ENCODE measurements at regions not wholly inside any gene's neighbourhood (a gene's known extent, or its start where the extent isn't known, plus 50 kb on each side); places are given as distances from the start of the nearest gene placed in this dataset.

GRCh38 chr9:120263836-120264235 lies 316.1 kb downstream of the CDK5RAP2 start:
- DNase-seq, result no peak
- no peak for ATAC-seq
- no peak overlapping the region for H3K4me3 ChIP-seq
- no peaks in the 10 kb centered on the region for H3K9me3 ChIP-seq
- no peak for TF ChIP-seq CTCF (IDR thresholded peaks at IDR 0.05)
- intact Hi-C loops (cut with DNase I), result no loop called here
- H3K27me3 ChIP-seq (ENCODE audit: low read depth), result no peaks in the 10 kb centered on the region
- no peaks in the 10 kb centered on the region for H3K36me3 ChIP-seq
- H3K4me1 ChIP-seq, result no peaks in the 10 kb centered on the region
- H3K27ac ChIP-seq, result no peak overlapping the region

- TF ChIP-seq CTCF (IDR thresholded peaks at IDR 0.05), result no peak
These were observed 318.5 kb downstream of the CDK5RAP2 start for GRCh38 chr9:120261419-120261818.

GRCh38 chr9:120259100-120259499 lies 320.9 kb downstream of the CDK5RAP2 start:
- no peak for ATAC-seq
- intact Hi-C loops (cut with DNase I), result no loop called here
- Histone ChIP-seq H3K9me3 (no peaks in the 10 kb centered on the region), H3K27me3 (ENCODE audit: low read depth) (no peaks in the 10 kb centered on the region), H3K27ac (no peak overlapping the region), H3K36me3 (no peaks in the 10 kb centered on the region), H3K4me1 (no peaks in the 10 kb centered on the region), H3K4me3 (no peak overlapping the region)
- no peak for DNase-seq
- no peak for TF ChIP-seq CTCF (IDR thresholded peaks at IDR 0.05)

More at GRCh38 chr9:120261419-120261818, 318.5 kb downstream of the CDK5RAP2 start:
- H3K4me1 ChIP-seq, result no peaks in the 10 kb centered on the region
- no peaks in the 10 kb centered on the region for H3K36me3 ChIP-seq
- H3K27ac ChIP-seq, result no peak overlapping the region
- intact Hi-C loops (cut with DNase I), result no loop called here
- no peaks in the 10 kb centered on the region for H3K27me3 ChIP-seq (ENCODE audit: low read depth)
- no peak overlapping the region for H3K4me3 ChIP-seq
- H3K9me3 ChIP-seq, result no peaks in the 10 kb centered on the region
- DNase-seq, result no peak
- no peak for ATAC-seq

DNA sequence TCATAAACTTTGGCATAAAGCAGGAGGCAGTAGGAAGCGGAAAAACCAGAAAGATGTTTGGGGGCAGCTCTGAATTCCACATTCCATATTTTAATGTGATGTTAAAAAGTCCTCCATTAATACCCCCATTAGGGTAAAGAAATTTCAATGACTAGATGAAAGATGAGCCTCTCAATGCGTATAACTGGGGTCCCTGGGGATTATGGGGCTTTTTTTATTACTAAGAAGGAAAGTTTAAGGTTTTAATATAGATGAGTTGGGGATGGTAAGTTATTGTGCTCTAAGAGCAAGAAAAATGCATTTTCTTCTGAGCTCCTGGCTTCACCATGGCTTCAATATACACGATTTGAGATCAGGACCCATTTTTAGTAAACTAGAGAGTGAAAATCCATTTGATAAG lies 321.9 kb downstream of the CDK5RAP2 start:
- no peak overlapping the region for H3K4me3 ChIP-seq
- intact Hi-C loops (cut with DNase I), result no loop called here
- DNase-seq (no peak), ATAC-seq (no peak)
- no peak overlapping the region for H3K27ac ChIP-seq
- H3K9me3 ChIP-seq, result no peaks in the 10 kb centered on the region
- H3K4me1 ChIP-seq, result no peaks in the 10 kb centered on the region
- TF ChIP-seq CTCF (IDR thresholded peaks at IDR 0.05), result no peak
- H3K27me3 ChIP-seq (ENCODE audit: low read depth), result no peaks in the 10 kb centered on the region
- no peaks in the 10 kb centered on the region for H3K36me3 ChIP-seq

DNA sequence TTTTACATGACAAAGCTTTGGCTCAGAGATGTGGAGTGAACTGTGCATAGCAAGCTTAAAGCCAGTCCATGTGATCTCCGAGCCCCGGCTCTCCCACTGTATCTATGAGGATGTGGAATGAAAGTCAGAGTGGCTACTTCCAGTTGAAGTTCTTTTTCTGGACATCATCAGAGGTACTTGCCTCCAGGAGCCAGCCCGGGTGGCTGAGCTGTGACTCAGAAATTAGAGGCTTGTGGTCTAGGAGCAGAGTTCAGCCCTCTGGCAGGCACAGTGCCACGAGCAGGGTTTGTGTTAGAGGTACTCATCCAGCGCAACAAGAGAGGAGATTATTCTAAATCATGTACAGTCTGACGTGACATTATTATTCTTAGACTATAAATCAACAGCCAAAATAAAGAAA lies 322.5 kb downstream of the CDK5RAP2 start:
- Histone ChIP-seq H3K27ac (no peak overlapping the region), H3K9me3 (no peaks in the 10 kb centered on the region), H3K27me3 (ENCODE audit: low read depth) (no peaks in the 10 kb centered on the region), H3K4me1 (no peaks in the 10 kb centered on the region), H3K4me3 (no peak overlapping the region), H3K36me3 (no peaks in the 10 kb centered on the region)
- intact Hi-C loops (cut with DNase I), result no loop called here
- DNase-seq, result no peak
- no peak for TF ChIP-seq CTCF (IDR thresholded peaks at IDR 0.05)
- ATAC-seq, result no peak

DNA sequence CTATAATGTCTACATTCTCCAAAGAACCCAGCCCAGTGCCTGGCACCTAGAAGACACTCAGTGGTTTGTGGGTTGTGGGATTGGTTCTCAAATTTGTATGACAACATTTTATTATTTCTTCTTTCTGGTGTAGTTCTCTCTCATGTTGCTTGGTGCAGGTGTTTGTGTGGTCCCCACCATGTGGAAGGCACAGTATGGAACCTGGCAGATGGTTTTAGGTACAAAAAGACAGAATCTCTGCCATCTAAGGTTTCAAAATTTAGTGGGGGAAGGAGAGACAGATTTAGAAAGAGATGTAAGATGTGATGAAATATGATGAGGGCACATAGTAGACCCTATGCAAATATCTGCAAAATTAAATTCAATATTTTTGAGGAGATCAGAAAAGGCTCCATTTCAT lies 323.8 kb downstream of the CDK5RAP2 start:
- Histone ChIP-seq H3K4me1 (no peaks in the 10 kb centered on the region), H3K27ac (no peak overlapping the region), H3K36me3 (no peaks in the 10 kb centered on the region), H3K9me3 (no peaks in the 10 kb centered on the region), H3K4me3 (no peak overlapping the region), H3K27me3 (ENCODE audit: low read depth) (no peaks in the 10 kb centered on the region)
- TF ChIP-seq CTCF (IDR thresholded peaks at IDR 0.05), result no peak
- DNase-seq (no peak), ATAC-seq (no peak)
- intact Hi-C loops (cut with DNase I), result no loop called here
